ENCODE measurements at regions not wholly inside any gene's neighbourhood (a gene's known extent, or its start where the extent isn't known, plus 50 kb on each side); places are given as distances from the start of the nearest gene placed in this dataset.

GRCh38 chr14:23704890-23705289, 68.7 kb downstream of the DHRS2 start:
- no peak for TF ChIP-seq CTCF (IDR thresholded peaks at IDR 0.05)
- no peak overlapping the region for H3K27ac ChIP-seq
- no peaks in the 10 kb centered on the region for H3K27me3 ChIP-seq
- no peaks in the 10 kb centered on the region for H3K9me3 ChIP-seq
- intact Hi-C loops (cut with DNase I): no loop called here
- H3K9ac ChIP-seq (ENCODE audit: low read depth in 2 of 2, low read length in 2 of 2): no peak overlapping the region
- H3K4me1 ChIP-seq: no peaks in the 10 kb centered on the region
- no peaks in the 10 kb centered on the region for H3K36me3 ChIP-seq
- H3K4me3 ChIP-seq: no peak overlapping the region
- DNase-seq: no peak

- intact Hi-C loops (cut with DNase I): no loop called here
- no peak overlapping the region for H3K4me3 ChIP-seq
- H3K27ac ChIP-seq: no peak overlapping the region
- no peak for DNase-seq
- no peaks in the 10 kb centered on the region for H3K36me3 ChIP-seq
- no peaks in the 10 kb centered on the region for H3K9me3 ChIP-seq
- no peaks in the 10 kb centered on the region for H3K4me1 ChIP-seq
- no peak for TF ChIP-seq CTCF (IDR thresholded peaks at IDR 0.05)
- no peak overlapping the region for H3K9ac ChIP-seq (ENCODE audit: low read depth in 2 of 2, low read length in 2 of 2)
- H3K27me3 ChIP-seq: no peaks in the 10 kb centered on the region
These were observed 71.3 kb downstream of the DHRS2 start for GRCh38 chr14:23707415-23707814.

- intact Hi-C loops (cut with DNase I): no loop called here
- Histone ChIP-seq H3K4me3 (no peak overlapping the region), H3K9me3 (no peaks in the 10 kb centered on the region), H3K9ac (ENCODE audit: low read depth in 2 of 2, low read length in 2 of 2) (no peak overlapping the region), H3K4me1 (no peaks in the 10 kb centered on the region), H3K27ac (no peak overlapping the region), H3K27me3 (no peaks in the 10 kb centered on the region), H3K36me3 (no peaks in the 10 kb centered on the region)
- TF ChIP-seq CTCF (IDR thresholded peaks at IDR 0.05): no peak
- no peak for DNase-seq
These were observed 72.2 kb downstream of the DHRS2 start for GRCh38 chr14:23708343-23708742.

- Histone ChIP-seq H3K4me3 (no peak overlapping the region), H3K27ac (no peak overlapping the region), H3K36me3 (no peaks in the 10 kb centered on the region), H3K9me3 (no peaks in the 10 kb centered on the region), H3K27me3 (no peaks in the 10 kb centered on the region), H3K4me1 (no peaks in the 10 kb centered on the region), H3K9ac (ENCODE audit: low read depth in 2 of 2, low read length in 2 of 2) (no peak overlapping the region)
- TF ChIP-seq CTCF (IDR thresholded peaks at IDR 0.05): no peak
- no peak for DNase-seq
- intact Hi-C loops (cut with DNase I): no loop called here
These were observed 73.8 kb downstream of the DHRS2 start for GRCh38 chr14:23709923-23710322.

- Histone ChIP-seq H3K27ac (no peak overlapping the region), H3K4me1 (no peaks in the 10 kb centered on the region), H3K27me3 (no peaks in the 10 kb centered on the region), H3K9ac (ENCODE audit: low read depth in 2 of 2, low read length in 2 of 2) (no peak overlapping the region), H3K36me3 (no peaks in the 10 kb centered on the region), H3K4me3 (no peak overlapping the region), H3K9me3 (no peaks in the 10 kb centered on the region)
- DNase-seq: no peak
- TF ChIP-seq CTCF (IDR thresholded peaks at IDR 0.05): no peak
- intact Hi-C loops (cut with DNase I): no loop called here
These were observed 76.1 kb downstream of the DHRS2 start for GRCh38 chr14:23712287-23712686.

All from colonic mucosa (tissue), 4 donors.